Gastroesophageal sphincter (tissue), 3 donors: ENCODE measurements at regions not wholly inside any gene's neighbourhood (a gene's known extent, or its start where the extent isn't known, plus 50 kb on each side); places are given as distances from the start of the nearest gene placed in this dataset.

Source experiments
- CTCF ChIP-seq, 4 experiments: fragments of 200-600 bp in 2 of 4; fragments of 450-650 bp in 2 of 4; sonication (generic) in 1 of 4; IDR thresholded peaks; one replicate each; pipeline ENCODE4 v1.5.1; 2017 to 2019; ENCODE audit warnings: antibody characterized with exemption in 4 of 4, mild to moderate bottlenecking in 2 of 4, moderate library complexity in 2 of 4
- EP300 ChIP-seq: sonication (generic); formaldehyde crosslinking; IDR thresholded peaks from one replicate; pipeline ENCODE4 v1.6.1; 2017; ENCODE audit warnings: antibody characterized with exemption, mild to moderate bottlenecking
- POLR2A ChIP-seq, 2 donors: fragments of 450-650 bp; IDR thresholded peaks; one replicate each; pipeline ENCODE4 v1.6.1; 2017; ENCODE audit warnings: antibody characterized with exemption in 2 of 2, mild to moderate bottlenecking in 2 of 2, moderate library complexity in 1 of 2

DNA sequence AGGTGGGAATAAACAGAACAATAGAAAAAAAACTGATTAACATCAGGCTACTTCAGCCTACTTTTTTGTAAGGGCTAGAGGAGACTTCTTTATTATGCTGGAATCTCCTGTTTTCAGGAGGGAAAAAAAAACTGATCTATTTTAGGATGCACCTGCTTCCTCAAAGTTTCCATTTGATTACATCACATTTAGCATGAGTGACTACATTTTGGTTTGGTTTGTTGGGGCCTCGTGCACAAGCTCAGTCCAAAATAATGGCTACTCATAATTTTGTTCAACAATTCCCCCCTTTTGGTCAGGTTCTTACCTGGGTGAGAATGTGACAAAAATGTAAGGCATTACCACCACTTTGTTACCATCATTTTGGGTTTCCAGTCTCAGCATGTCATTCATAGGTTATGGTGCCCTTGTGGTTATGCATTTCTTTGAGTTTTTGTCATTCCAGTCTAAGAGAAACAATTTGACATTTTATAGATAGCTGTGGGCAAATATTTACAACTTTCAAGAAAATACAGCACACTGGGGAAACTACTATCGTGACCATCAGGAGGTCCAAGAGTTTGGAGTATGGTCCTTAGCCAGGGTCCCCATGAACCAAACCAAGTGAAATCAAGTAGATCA lies 93.6 kb upstream of the ATP11B start:
- TF ChIP-seq CTCF (IDR thresholded peaks at IDR 0.05): no peak
- TF ChIP-seq POLR2A (IDR thresholded peaks at IDR 0.05): no peak
- no peak for TF ChIP-seq EP300
